Caco-2 (cell line): ENCODE measurements at regions not wholly inside any gene's neighbourhood (a gene's known extent, or its start where the extent isn't known, plus 50 kb on each side); places are given as distances from the start of the nearest gene placed in this dataset.

Experiments
- BruUV-seq: library from RNA; stranded (reverse); fragments of 400-500 nt; replicated peaks from 2 replicates; lab custom pipeline; 2021; lab: Mats Ljungman, UMichigan
- CTCF ChIA-PET: fragments of 300-600 bp; sonication (Branson Sonifier 250); formaldehyde crosslinking; loops from one replicate; lab custom pipeline; 2022; ENCODE audit warnings: antibody characterized with exemption; lab: Charles Lee
- POLR2A ChIA-PET: fragments of 300-600 bp; sonication (Branson Sonifier 250); formaldehyde crosslinking; loops from one replicate; lab custom pipeline; 2022; ENCODE audit warnings: antibody characterized with exemption; lab: Charles Lee
- DNase-seq, 2 experiments: peaks; one replicate each; pipeline versions ENCODE4 v3.0.0 to v3.0.0-alpha.2; 2020 to 2022
- H3K27me3 ChIP-seq: replicated peaks from 2 replicates; pipeline ENCODE4 v1.6.0; 2011; ENCODE audit warnings: low read length; ENCODE audit not compliant: control insufficient read depth, insufficient read depth
- H3K36me3 ChIP-seq: 2 replicates; pipeline ENCODE4 v1.5.1; 2011; ENCODE audit warnings: low read length; ENCODE audit not compliant: control insufficient read depth, insufficient read depth
- H3K4me1 ChIP-seq: fragments of 250-450 bp; sonication (Bioruptor Pico); 2 replicates; pipeline ENCODE4 v1.5.1; 2020; ENCODE audit warnings: mild to moderate bottlenecking
- H3K4me3 ChIP-seq: 2 replicates; pipeline ENCODE4 v1.5.1; 2011; ENCODE audit warnings: low read depth, mild to moderate bottlenecking, control low read depth, low read length
- H3K9me3 ChIP-seq: fragments of 250-450 bp; sonication (Bioruptor Pico); 2 replicates; pipeline ENCODE4 v1.5.1; 2020; ENCODE audit warnings: mild to moderate bottlenecking, moderate library complexity
- H3K27ac Mint-ChIP-seq: one replicate; pipeline ENCODE4 v1.8.0; 2022; ENCODE audit warnings: mixed read lengths; ENCODE audit not compliant: unreplicated experiment
- H3K27me3 Mint-ChIP-seq: one replicate; pipeline ENCODE4 v1.8.0; 2022; ENCODE audit warnings: mixed read lengths; ENCODE audit not compliant: insufficient read depth, unreplicated experiment
- H3K36me3 Mint-ChIP-seq: one replicate; pipeline ENCODE4 v1.8.0; 2022; ENCODE audit warnings: mild to moderate bottlenecking, mixed read lengths; ENCODE audit not compliant: insufficient read depth, unreplicated experiment
- H3K4me1 Mint-ChIP-seq: one replicate; pipeline ENCODE4 v1.8.0; 2022; ENCODE audit warnings: low read depth, mixed read lengths; ENCODE audit not compliant: unreplicated experiment
- H3K4me3 Mint-ChIP-seq: one replicate; pipeline ENCODE4 v1.8.0; 2022; ENCODE audit warnings: mild to moderate bottlenecking, moderate library complexity, mixed read lengths; ENCODE audit not compliant: unreplicated experiment
- H3K9me3 Mint-ChIP-seq: one replicate; pipeline ENCODE4 v1.8.0; 2022; ENCODE audit warnings: mixed read lengths; ENCODE audit not compliant: unreplicated experiment
- intact Hi-C: fragments of 100-400 bp; cut with micrococcal nuclease; formaldehyde crosslinking; loops from one replicate; pipeline ENCODE4 v1.10.0; 2022; ENCODE audit not compliant: unreplicated experiment
- TF ChIP-seq, protein P1 (sequence below), 2 experiments: fragments of 200-600 bp in 1 of 2; IDR thresholded peaks; 1 replicate in 1 of 2; 2 replicates in 1 of 2; pipeline versions ENCODE4 v1.5.1 to v1.8.0; 2011 to 2022; ENCODE audit warnings: antibody characterized with exemption in 1 of 2, control low read depth in 1 of 2, inconsistent platforms in 1 of 2, low read depth in 1 of 2, low read length in 1 of 2, mild to moderate bottlenecking in 1 of 2, moderate library complexity in 1 of 2; ENCODE audit not compliant: insufficient read depth in 1 of 2, severe bottlenecking in 1 of 2, unreplicated experiment in 1 of 2

DNA sequence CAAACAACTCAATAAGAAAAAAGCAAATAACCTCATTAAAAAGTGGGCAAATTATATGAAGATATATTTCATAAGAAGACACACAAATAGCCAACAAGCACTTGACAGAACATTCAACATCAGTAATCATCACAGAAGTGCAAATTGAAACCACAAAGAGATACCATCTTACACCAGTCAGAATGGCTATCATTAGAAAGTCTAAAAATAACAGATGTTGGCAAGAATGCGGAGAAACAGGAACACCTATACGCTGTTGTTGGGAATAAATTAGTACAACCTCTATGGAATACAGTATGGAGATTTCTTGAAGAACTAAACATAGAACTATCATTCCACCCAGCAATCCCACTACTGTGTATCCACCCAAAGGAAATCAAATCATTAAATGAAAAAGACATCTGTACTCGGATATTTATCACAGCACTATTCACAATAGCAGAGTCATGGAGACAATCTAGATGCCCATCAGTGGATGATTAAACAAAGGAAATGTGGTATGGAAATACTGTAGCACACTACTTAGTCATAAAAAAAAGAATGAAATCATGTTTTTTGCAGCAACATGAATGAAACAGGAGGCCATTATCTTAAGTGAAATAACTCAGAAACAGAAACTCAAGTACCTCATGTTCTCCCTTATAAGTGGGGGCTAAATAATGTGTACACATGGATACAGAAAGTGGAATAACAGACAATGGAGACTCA is 106.8 kb upstream of the FST start:
- no peaks in the 10 kb centered on the region; the same call in 1 of the 2 replicates for H3K9me3 ChIP-seq
- Mint-ChIP-seq H3K4me1 (no peaks in the 10 kb centered on the region), H3K4me3 (no peak overlapping the region), H3K36me3 (no peaks in the 10 kb centered on the region), H3K27me3 (peaks cover 33% of the 10 kb centered on the region), H3K27ac (no peak overlapping the region), H3K9me3 (no peaks in the 10 kb centered on the region)
- ChIA-PET CTCF (no interaction called here), POLR2A (no interaction called here)
- TF ChIP-seq, protein P1, sequence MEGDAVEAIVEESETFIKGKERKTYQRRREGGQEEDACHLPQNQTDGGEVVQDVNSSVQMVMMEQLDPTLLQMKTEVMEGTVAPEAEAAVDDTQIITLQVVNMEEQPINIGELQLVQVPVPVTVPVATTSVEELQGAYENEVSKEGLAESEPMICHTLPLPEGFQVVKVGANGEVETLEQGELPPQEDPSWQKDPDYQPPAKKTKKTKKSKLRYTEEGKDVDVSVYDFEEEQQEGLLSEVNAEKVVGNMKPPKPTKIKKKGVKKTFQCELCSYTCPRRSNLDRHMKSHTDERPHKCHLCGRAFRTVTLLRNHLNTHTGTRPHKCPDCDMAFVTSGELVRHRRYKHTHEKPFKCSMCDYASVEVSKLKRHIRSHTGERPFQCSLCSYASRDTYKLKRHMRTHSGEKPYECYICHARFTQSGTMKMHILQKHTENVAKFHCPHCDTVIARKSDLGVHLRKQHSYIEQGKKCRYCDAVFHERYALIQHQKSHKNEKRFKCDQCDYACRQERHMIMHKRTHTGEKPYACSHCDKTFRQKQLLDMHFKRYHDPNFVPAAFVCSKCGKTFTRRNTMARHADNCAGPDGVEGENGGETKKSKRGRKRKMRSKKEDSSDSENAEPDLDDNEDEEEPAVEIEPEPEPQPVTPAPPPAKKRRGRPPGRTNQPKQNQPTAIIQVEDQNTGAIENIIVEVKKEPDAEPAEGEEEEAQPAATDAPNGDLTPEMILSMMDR (IDR thresholded peaks at IDR 0.05; ENCODE audit: insufficient read depth in 1 of 2, low read depth in 1 of 2, low read length in 1 of 2, severe bottlenecking in 1 of 2, unreplicated experiment in 1 of 2): no peak
- BruUV-seq: no TSS peak
- no peak for DNase-seq
- H3K4me1 ChIP-seq: no peaks in the 10 kb centered on the region
- H3K4me3 ChIP-seq: no peak overlapping the region
- H3K36me3 ChIP-seq: no peaks in the 10 kb centered on the region
- intact Hi-C loops: no loop called here
- no peaks in the 10 kb centered on the region for H3K27me3 ChIP-seq

DNA sequence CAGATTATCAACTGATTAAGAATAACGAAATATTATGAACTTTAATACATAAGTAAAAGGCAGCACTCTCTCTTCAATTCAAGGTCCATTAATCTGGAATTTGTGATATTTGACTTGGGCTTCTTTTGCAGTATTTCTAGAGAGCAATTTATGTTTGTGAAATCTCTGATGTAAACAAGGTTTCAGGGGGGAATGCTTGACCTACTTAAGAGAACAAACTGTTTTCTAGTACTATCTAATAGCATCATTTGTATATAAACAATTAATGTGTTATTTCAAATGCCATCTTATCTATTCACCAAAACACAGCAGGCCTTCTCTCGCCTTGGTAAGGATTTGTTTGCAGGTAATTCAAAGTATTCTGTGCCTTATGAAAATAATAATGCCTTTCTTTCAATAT is 103.6 kb upstream of the FST start:
- DNase-seq: no peak
- no peaks in the 10 kb centered on the region for H3K27me3 ChIP-seq
- peaks cover 34% of the 10 kb centered on the region for H3K27me3 Mint-ChIP-seq
- H3K4me3 ChIP-seq: no peak overlapping the region
- H3K4me3 Mint-ChIP-seq: no peak overlapping the region
- intact Hi-C loops: no loop called here
- ChIA-PET POLR2A (no interaction called here), CTCF (no interaction called here)
- peaks cover 4% of the 10 kb centered on the region for H3K36me3 Mint-ChIP-seq
- H3K9me3 Mint-ChIP-seq: no peaks in the 10 kb centered on the region
- no peak overlapping the region for H3K27ac Mint-ChIP-seq
- no peaks in the 10 kb centered on the region for H3K36me3 ChIP-seq
- BruUV-seq: no TSS peak
- H3K4me1 Mint-ChIP-seq: no peaks in the 10 kb centered on the region
- no peaks in the 10 kb centered on the region for H3K4me1 ChIP-seq
- TF ChIP-seq, protein P1 (IDR thresholded peaks at IDR 0.05; ENCODE audit: insufficient read depth in 1 of 2, low read depth in 1 of 2, low read length in 1 of 2, severe bottlenecking in 1 of 2, unreplicated experiment in 1 of 2): no peak
- no peaks in the 10 kb centered on the region; the same call in 1 of the 2 replicates for H3K9me3 ChIP-seq

DNA sequence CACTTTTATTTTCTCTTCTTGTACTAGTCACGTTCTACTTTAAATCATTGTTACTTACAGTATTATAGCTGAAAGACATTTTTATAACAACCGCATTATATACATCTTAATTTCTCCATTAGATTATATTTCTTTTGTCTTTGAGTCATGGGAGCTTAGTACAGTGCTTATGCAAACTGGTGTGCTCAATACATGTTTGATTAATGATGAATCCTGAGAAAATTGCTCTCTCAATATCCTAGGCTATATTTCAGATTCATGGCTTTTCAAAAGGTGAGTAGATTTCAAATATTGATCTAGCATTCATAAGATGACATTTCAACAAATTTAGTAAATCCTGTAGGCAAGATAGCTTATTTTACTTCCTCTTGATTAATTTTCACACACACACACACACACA is 102.2 kb upstream of the FST start:
- ChIA-PET CTCF (no interaction called here), POLR2A (no interaction called here)
- Histone ChIP-seq H3K27me3 (no peaks in the 10 kb centered on the region), H3K4me1 (no peaks in the 10 kb centered on the region), H3K36me3 (no peaks in the 10 kb centered on the region), H3K4me3 (no peak overlapping the region), H3K9me3 (no peaks in the 10 kb centered on the region)
- Mint-ChIP-seq H3K9me3 (no peaks in the 10 kb centered on the region), H3K4me1 (no peaks in the 10 kb centered on the region), H3K27me3 (peaks cover 31% of the 10 kb centered on the region), H3K36me3 (peaks cover 4% of the 10 kb centered on the region), H3K27ac (no peak overlapping the region), H3K4me3 (no peak overlapping the region)
- TF ChIP-seq, protein P1 (IDR thresholded peaks at IDR 0.05; ENCODE audit: insufficient read depth in 1 of 2, low read depth in 1 of 2, low read length in 1 of 2, severe bottlenecking in 1 of 2, unreplicated experiment in 1 of 2): no peak
- intact Hi-C loops: no loop called here
- no TSS peak for BruUV-seq
- DNase-seq: no peak
